ENCODE measurements at regions not wholly inside any gene's neighbourhood (a gene's known extent, or its start where the extent isn't known, plus 50 kb on each side); places are given as distances from the start of the nearest gene placed in this dataset.

- TF ChIP-seq CTCF (conservative IDR thresholded peaks at IDR 0.05; ENCODE audit: low read depth, low read length) (no peak), EZH2 (IDR thresholded peaks at IDR 0.05; ENCODE audit: low read length, unreplicated experiment) (no peak), EZH2phosphoT487 (IDR thresholded peaks at IDR 0.05; ENCODE audit: borderline replicate concordance, low read length) (no peak)
These were observed 157.3 kb downstream of the RPS12 start for GRCh38 chr6:132971676-132972075.
